Erythroblast (primary cell): ENCODE measurements at regions not wholly inside any gene's neighbourhood (a gene's known extent, or its start where the extent isn't known, plus 50 kb on each side); places are given as distances from the start of the nearest gene placed in this dataset.

Source experiments
- GATA1 ChIP-seq: IDR thresholded peaks from 2 replicates; pipeline ENCODE4 v1.6.1; 2011; ENCODE audit warnings: low read depth, mild to moderate bottlenecking, control low read depth, low read length, moderate library complexity
- POLR2A ChIP-seq: IDR thresholded peaks from 2 replicates; pipeline ENCODE4 v1.6.1; 2011; ENCODE audit warnings: mild to moderate bottlenecking, low read length

DNA sequence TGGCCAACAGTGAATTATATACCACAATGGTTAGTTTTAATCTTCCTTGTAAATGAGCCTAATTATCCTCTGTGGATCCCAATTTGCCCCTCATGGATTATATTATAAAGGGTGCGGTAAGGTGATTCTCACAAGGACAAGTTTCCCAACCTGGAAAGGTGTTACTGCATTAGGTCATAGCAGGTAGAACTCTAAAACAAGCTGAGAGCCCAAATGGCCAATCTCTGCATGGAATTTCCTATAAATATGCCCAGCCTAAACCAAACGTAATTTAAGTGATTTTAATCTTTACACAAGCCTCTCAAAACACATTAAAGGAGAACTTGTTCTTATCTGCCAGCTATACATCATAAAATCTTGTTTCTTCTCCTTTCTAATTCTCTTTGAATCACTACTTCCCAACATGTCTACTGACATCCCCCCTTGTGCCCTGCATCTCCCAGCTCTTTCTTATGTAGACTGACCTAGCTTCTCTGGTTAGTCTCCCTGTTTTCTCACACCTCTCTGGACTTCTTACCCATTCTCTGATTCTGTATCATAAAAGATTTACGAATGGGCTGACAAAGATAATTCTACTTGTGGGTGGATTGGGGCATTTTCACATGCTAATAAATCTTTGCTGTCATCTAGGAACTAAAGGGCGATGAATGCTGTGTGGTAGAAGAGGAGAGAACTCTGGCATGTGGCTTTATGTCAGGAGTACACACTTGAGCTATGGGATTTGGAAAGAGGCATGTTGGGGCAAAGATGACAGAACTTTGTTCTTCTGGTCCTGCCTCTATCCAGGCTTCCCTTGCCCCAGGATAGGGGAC lies 94.3 kb upstream of the PGRMC2 start:
- TF ChIP-seq POLR2A (no peak), GATA1 (no peak)
